GM06990 (cell line): ENCODE measurements at regions not wholly inside any gene's neighbourhood (a gene's known extent, or its start where the extent isn't known, plus 50 kb on each side); places are given as distances from the start of the nearest gene placed in this dataset.

Experiments
- DNase-seq: peaks from one replicate; pipeline ENCODE4 v3.0.0-alpha.2; 2011; ENCODE audit not compliant: insufficient read length; ENCODE audit errors: extremely low read depth
- H3K27me3 ChIP-seq: replicated peaks from 2 replicates; pipeline ENCODE4 v1.6.0; 2011; ENCODE audit warnings: low read length; ENCODE audit not compliant: control insufficient read depth, insufficient read depth
- H3K36me3 ChIP-seq: 2 replicates; pipeline ENCODE4 v1.5.1; 2011; ENCODE audit warnings: low read length; ENCODE audit not compliant: control insufficient read depth, insufficient read depth
- H3K4me3 ChIP-seq: replicated peaks from 2 replicates; pipeline ENCODE4 v1.5.1; 2011; ENCODE audit warnings: low read depth, mild to moderate bottlenecking, control low read depth, low read length
- TF ChIP-seq, protein P1 (sequence below): IDR thresholded peaks from 2 replicates; pipeline ENCODE4 v1.5.1; 2011; ENCODE audit warnings: low read length, control low read depth, mild to moderate bottlenecking, inconsistent platforms; ENCODE audit not compliant: insufficient read depth, poor library complexity, severe bottlenecking

DNA sequence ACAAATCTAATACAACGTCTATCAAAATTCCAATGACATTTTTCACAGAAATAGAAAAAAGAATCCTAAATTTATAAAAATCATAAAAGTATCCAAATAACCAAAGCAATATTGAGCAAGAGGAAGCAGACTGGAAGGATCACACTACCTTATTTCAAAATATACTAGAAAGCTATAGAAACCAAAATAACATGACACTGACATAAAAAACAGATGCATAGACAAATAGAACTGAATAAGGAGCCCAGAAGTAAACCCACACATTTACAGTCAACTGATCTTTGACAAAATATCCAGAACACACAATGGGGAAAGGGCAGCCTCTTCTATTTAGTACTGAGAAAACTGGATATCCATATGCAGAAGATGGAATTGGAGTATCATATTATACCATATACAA, 217.5 kb downstream of the MACC1 start:
- TF ChIP-seq, protein P1, sequence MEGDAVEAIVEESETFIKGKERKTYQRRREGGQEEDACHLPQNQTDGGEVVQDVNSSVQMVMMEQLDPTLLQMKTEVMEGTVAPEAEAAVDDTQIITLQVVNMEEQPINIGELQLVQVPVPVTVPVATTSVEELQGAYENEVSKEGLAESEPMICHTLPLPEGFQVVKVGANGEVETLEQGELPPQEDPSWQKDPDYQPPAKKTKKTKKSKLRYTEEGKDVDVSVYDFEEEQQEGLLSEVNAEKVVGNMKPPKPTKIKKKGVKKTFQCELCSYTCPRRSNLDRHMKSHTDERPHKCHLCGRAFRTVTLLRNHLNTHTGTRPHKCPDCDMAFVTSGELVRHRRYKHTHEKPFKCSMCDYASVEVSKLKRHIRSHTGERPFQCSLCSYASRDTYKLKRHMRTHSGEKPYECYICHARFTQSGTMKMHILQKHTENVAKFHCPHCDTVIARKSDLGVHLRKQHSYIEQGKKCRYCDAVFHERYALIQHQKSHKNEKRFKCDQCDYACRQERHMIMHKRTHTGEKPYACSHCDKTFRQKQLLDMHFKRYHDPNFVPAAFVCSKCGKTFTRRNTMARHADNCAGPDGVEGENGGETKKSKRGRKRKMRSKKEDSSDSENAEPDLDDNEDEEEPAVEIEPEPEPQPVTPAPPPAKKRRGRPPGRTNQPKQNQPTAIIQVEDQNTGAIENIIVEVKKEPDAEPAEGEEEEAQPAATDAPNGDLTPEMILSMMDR = no peak
- Histone ChIP-seq H3K4me3 (no peak overlapping the region), H3K36me3 (no peaks in the 10 kb centered on the region), H3K27me3 (no peaks in the 10 kb centered on the region)
- DNase-seq = no peak

DNA sequence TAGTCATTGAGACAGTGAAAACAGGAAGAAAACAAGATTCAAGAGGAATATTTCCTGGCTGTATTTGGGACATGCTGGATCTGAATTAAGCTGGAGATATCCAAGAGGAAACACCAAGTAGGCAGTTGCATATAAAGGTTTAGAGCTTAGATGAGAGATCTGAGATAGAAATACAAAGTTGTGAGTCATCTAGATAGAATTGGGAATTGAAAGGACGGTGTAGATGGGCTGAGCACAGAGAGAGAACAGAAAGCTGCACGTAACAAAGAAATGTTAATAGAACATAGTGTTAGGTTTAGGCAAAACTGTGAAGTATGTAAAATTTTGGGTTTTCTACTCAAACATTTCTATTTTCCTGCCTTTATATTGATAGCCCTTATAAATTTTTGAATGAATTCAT, 218.5 kb upstream of the TMEM196 start:
- TF ChIP-seq, protein P1 = no peak
- no peak for DNase-seq
- Histone ChIP-seq H3K27me3 (no peaks in the 10 kb centered on the region), H3K4me3 (no peak overlapping the region), H3K36me3 (no peaks in the 10 kb centered on the region)

DNA sequence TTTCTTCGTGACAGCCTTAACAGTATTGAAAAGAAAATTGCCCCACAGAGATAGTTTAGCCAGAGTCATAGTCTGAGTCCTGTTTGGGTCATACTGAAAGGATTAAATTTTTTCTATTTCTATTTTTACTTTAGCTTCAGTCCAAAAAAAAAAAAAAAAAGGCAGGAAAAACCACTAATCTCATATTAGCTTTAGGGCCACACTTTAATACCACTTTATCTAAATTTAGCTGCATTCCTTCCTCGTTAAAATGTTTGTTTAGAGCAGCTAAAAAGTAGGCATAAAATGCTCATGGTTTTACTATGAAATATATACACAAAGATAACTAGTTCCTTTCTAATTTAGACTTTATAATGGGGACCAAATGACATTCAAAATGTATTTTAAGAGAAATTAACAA, 216.5 kb upstream of the TMEM196 start:
- Histone ChIP-seq H3K36me3 (no peaks in the 10 kb centered on the region), H3K27me3 (no peaks in the 10 kb centered on the region), H3K4me3 (no peak overlapping the region)
- no peak for DNase-seq
- TF ChIP-seq, protein P1 = no peak

DNA sequence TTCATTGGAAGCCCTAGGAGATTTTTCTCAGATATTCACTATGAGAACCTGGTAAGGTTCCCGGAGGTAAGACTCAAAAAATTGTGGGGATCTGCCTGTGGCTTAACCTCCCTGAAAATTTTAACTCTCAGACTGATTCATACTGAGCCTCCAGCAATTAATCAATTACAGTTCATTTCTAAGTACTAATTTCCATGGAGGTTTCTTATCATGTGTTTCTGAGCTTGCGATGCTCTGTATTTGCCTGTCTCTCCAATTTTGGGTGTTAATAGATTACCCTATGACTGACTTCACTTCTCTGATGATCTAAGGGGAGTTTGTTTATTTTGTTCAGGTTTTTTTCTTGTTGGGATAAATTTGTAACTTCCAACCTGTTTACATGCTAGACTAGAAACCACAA, 215.4 kb upstream of the TMEM196 start:
- no peak overlapping the region for H3K4me3 ChIP-seq
- H3K27me3 ChIP-seq = no peaks in the 10 kb centered on the region
- DNase-seq = no peak
- no peaks in the 10 kb centered on the region for H3K36me3 ChIP-seq
- TF ChIP-seq, protein P1 = no peak

DNA sequence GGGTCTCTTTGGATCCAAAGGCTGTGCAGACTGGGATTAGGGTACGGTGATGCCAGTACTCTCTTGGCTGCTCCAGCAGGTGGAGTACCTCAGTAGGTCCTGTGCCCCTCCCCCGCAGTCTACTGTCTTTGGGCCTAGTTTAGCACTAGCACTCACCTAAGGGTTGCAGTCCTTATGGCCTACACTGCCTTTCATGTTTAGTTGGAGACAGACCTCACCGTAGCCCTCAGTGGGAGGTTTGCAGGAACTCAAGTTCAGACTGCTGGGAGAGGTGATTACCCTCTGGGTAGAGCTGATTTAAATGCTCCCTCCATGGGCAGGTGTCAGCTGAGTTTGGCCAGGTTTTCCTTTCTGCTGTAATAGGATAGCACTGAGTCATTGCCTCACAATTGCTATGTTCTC, 210.8 kb upstream of the TMEM196 start:
- no peak overlapping the region for H3K4me3 ChIP-seq
- no peaks in the 10 kb centered on the region for H3K36me3 ChIP-seq
- DNase-seq = no peak
- H3K27me3 ChIP-seq = no peaks in the 10 kb centered on the region
- TF ChIP-seq, protein P1 = no peak
